ENCODE measurements at regions not wholly inside any gene's neighbourhood (a gene's known extent, or its start where the extent isn't known, plus 50 kb on each side); places are given as distances from the start of the nearest gene placed in this dataset.

DNA sequence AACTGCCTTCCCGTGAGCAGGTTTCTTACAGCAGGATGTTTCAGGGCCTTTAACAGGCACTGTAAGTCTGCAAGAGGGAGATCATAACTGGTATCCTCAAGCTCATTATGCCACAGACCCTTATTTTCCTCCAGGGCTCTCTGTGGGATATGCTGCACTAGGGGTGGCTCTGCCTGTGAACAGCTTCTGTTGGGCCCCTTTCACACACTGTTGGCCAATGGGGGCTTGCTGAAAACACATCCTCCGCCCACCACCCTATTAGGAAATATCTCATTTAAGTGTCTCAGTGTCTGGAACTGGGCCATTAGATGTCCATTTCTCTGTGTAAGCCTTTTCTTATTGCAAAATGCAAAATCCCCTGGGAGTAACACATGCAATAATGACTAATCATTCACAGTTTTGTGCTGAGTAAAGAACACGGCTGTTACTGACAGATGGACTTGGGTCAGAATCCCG lies 414.3 kb upstream of the HS6ST1 start:
- H3K4me3 ChIP-seq (ENCODE audit: low read depth, low read length) = no peak overlapping the region
- DNase-seq (ENCODE audit: low read depth) = no peak
- TF ChIP-seq CTCF (conservative IDR thresholded peaks at IDR 0.05; ENCODE audit: low read depth, low read length) = no peak

GRCh38 chr2:128733450-128733849 lies 414.8 kb upstream of the HS6ST1 start:
- H3K4me3 ChIP-seq (ENCODE audit: low read depth, low read length) = no peak overlapping the region
- no peak for DNase-seq (ENCODE audit: low read depth)
- no peak for TF ChIP-seq CTCF (conservative IDR thresholded peaks at IDR 0.05; ENCODE audit: low read depth, low read length)

GRCh38 chr2:128734521-128735295 lies 416.0 kb upstream of the HS6ST1 start:
- H3K4me3 ChIP-seq (ENCODE audit: low read depth, low read length) = no peak overlapping the region
- no peak for TF ChIP-seq CTCF (conservative IDR thresholded peaks at IDR 0.05; ENCODE audit: low read depth, low read length)
- DNase-seq (ENCODE audit: low read depth) = no peak

DNA sequence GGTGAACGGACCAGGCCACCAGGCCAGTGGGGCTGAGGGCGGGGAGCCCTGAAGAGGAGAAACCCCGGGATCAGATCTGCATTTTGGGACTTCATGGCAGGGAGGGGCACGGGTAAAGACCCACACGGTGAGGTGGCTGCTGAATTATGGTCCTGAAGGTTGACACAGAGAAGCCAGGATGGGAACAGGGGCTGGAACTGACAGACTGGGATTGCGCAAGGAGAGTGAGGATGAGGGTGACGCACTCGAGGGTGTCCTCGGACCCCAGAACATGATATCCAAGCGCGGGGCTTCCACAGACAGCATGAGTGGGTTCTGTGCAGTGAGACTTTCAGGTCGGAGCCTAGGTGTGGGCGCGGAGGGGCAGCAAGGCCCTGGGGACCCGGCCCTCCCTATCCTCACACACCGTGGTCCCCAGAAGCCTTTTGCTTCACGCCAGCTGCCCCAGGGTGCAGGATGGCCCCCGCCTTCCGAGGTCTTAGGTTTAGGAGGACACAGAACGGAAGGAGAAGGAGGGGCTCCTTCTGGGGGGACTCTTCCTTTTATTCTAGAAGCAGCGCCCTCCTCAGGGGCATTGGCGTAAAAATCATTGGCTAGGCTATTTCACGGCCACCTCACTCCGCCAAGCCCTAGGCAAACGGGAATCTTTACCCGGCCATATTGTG lies 416.8 kb upstream of the HS6ST1 start:
- no peak for DNase-seq (ENCODE audit: low read depth)
- TF ChIP-seq CTCF (conservative IDR thresholded peaks at IDR 0.05; ENCODE audit: low read depth, low read length) = no peak
- H3K4me3 ChIP-seq (ENCODE audit: low read depth, low read length) = no peak overlapping the region

DNA sequence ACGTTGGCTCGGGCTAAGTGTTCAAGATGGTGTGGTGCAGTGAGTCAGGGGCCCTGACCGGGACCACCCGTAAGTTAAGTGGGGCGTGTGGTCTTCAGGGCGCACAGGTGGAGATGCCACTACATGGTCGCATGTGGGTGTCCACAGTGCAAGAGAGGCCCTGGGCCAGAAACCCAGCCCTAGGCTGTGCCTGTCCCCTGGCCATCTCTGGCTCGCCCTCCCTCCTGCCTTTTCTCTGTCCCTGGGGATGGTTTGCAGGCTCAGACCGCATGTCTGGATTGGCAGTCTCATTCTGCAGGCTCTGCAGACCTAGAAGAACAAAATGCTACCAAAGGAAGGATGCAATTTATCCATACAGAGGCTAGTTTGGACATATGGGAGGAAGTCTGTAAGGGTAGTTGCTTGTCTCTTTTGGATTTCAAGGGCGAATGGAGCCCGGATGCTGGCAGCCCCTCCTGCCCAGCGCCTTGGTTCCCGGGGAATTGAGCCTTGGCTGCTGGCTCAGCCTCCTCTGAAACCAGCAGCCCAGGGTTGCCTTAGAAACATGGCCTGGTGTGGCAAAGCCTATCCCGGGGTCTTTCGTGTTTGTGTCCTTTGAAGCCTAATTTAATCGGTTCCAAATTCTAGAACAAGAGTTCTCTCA lies 417.5 kb upstream of the HS6ST1 start:
- no peak for TF ChIP-seq CTCF (conservative IDR thresholded peaks at IDR 0.05; ENCODE audit: low read depth, low read length)
- H3K4me3 ChIP-seq (ENCODE audit: low read depth, low read length) = no peak overlapping the region
- no peak for DNase-seq (ENCODE audit: low read depth)

DNA sequence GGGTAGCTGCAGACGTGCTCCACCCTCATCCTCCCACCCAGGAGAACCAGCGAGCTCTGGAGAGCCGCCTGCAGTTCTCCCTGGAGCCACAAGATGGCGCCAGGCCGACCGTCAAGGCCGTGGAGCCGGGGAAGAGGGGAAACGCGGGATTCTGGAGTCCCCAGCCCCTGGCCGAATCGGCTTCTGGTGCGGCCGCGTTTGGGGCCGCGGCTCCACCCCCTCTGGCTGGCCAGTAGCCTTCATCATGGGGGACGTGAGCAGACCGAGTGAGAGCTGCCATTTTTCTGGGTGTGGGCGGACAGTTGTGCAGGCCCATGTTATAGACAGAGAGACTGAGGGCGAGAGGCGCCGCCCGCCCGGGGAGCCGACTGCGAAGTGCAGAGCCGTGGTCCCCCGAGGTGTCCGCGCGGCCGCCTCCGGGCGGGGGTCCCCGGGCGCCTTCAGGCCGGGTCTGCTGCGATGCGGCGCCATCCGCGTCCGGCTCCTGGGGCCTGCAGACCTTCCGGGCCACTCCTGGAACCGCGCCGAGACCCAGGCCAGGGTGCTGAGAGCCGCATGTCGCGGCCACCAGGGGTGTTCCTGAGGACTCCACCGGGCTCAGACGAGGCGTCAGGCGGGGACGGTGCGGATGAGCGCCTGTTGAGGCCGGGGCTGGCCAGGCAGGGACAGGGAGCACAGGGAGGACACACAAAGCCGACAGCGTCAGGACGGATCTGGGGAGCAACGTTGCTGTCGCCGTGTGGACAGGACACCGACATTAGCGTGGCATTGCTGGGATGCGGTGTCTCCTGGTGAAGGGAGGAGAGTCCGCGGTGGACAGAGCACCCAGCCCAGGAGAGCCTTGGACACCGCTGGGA lies 418.2 kb upstream of the HS6ST1 start:
- TF ChIP-seq CTCF (conservative IDR thresholded peaks at IDR 0.05; ENCODE audit: low read depth, low read length) = peak; percentile 93
- peak overlapping the region; percentile 30 for H3K4me3 ChIP-seq (ENCODE audit: low read depth, low read length)
- DNase-seq (ENCODE audit: low read depth) = no peak
